SK-N-SH treated with all-trans-retinoic acid at 6 μM for 48 hours (cell line): ENCODE measurements at regions not wholly inside any gene's neighbourhood (a gene's known extent, or its start where the extent isn't known, plus 50 kb on each side); places are given as distances from the start of the nearest gene placed in this dataset.

Source experiments
- ESRRG ChIP-seq: fragments of 250-450 bp; sonication (Bioruptor Pico); IDR thresholded peaks from 2 replicates; pipeline ENCODE4 v1.6.1; 2021; ENCODE audit warnings: mild to moderate bottlenecking
- POU6F1 ChIP-seq: fragments of 250-450 bp; sonication (Bioruptor Pico); IDR thresholded peaks from 2 replicates; pipeline ENCODE4 v1.8.0; 2021; ENCODE audit warnings: low read depth, mild to moderate bottlenecking, moderate library complexity, borderline replicate concordance
- TOX ChIP-seq: fragments of 250-450 bp; sonication (Bioruptor Pico); IDR thresholded peaks from 2 replicates; pipeline ENCODE4 v1.8.0; 2021; ENCODE audit warnings: mild to moderate bottlenecking, moderate library complexity, borderline replicate concordance
- ZFP30 ChIP-seq: fragments of 450-650 bp; formaldehyde crosslinking; IDR thresholded peaks from 2 replicates; pipeline ENCODE4 v1.5.0; 2022; ENCODE audit warnings: mild to moderate bottlenecking, moderate library complexity

GRCh38 chr5:71904852-71905251 is 185.8 kb downstream of the CARTPT start:
- TF ChIP-seq POU6F1 (CRISPR knock-in tag) (no peak), TOX (CRISPR knock-in tag) (no peak), ZFP30 (no peak), ESRRG (CRISPR knock-in tag) (no peak)
